Tibial nerve (tissue), 4 donors: ENCODE measurements at regions not wholly inside any gene's neighbourhood (a gene's known extent, or its start where the extent isn't known, plus 50 kb on each side); places are given as distances from the start of the nearest gene placed in this dataset.

Experiments used
- CTCF ChIP-seq, 5 experiments: fragments of 200-600 bp in 3 of 5; fragments of 450-650 bp in 2 of 5; sonication (generic) in 3 of 5; IDR thresholded peaks; one replicate each; pipeline ENCODE4 v1.5.1; 2016 to 2019; ENCODE audit warnings: antibody characterized with exemption in 5 of 5, mild to moderate bottlenecking in 3 of 5, moderate library complexity in 2 of 5
- EP300 ChIP-seq, 2 donors: sonication (generic); formaldehyde crosslinking; IDR thresholded peaks; one replicate each; pipeline ENCODE4 v1.6.1; 2017; ENCODE audit warnings: antibody characterized with exemption in 2 of 2, mild to moderate bottlenecking in 1 of 2
- POLR2A ChIP-seq, 2 donors: fragments of 450-650 bp; IDR thresholded peaks; one replicate each; pipeline ENCODE4 v1.6.1; 2017; ENCODE audit warnings: antibody characterized with exemption in 2 of 2, mild to moderate bottlenecking in 2 of 2, moderate library complexity in 2 of 2

- TF ChIP-seq POLR2A (IDR thresholded peaks at IDR 0.05), result no peak
- no peak for TF ChIP-seq CTCF (IDR thresholded peaks at IDR 0.05)
- TF ChIP-seq EP300 (IDR thresholded peaks at IDR 0.05), result no peak
These were observed 54.4 kb upstream of the THUMPD3 start for GRCh38 chr3:9308298-9308990.
